HG03457 (cell line): ENCODE measurements at regions not wholly inside any gene's neighbourhood (a gene's known extent, or its start where the extent isn't known, plus 50 kb on each side); places are given as distances from the start of the nearest gene placed in this dataset.
"Not testable (repeated sequence)": the region's sequence is repeated elsewhere in the genome, so short reads cannot be mapped to it uniquely, and the experiment has no call there.

Experiments
- ATAC-seq: cut with Tn5 transposase; IDR thresholded peaks from one replicate; pipeline ENCODE4 v1.9.1; 2021; ENCODE audit warnings: moderate number of reproducible peaks; ENCODE audit not compliant: unreplicated experiment

DNA sequence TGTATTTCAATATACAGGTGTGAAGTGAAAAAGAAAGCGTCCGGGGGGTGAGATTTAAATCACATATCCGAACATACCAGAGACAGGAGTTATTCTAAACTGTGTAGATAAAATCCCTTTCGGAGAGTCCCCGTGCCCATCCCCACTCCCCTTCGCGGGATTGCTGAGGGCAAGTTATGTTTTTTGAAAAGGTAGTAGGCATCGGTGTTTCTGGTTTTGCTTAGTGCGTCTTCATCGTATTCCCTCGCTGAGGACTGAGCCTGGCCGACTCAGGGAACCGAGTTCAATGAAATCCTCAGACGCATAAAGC is 583.4 kb downstream of the ZEB2 start:
- ATAC-seq: no peak

DNA sequence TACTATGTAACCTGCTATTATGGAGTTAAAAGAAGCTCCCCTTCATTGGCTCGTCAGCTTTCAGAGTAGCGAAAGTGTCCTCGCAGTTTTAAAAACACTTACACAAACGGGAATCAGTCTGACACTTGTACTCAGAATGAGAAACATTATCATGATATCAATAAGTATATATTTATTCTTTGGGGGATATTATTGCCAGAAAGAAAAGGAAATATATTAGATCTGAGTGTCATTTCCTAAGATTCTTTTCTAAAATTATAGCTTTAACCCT is 584.5 kb downstream of the ZEB2 start:
- ATAC-seq: no peak

GRCh38 chr2:143934626-143935481 is 585.1 kb downstream of the ZEB2 start:
- peak; percentile 55 for ATAC-seq

GRCh38 chr2:143933946-143934569 is 585.9 kb downstream of the ZEB2 start:
- no peak for ATAC-seq

DNA sequence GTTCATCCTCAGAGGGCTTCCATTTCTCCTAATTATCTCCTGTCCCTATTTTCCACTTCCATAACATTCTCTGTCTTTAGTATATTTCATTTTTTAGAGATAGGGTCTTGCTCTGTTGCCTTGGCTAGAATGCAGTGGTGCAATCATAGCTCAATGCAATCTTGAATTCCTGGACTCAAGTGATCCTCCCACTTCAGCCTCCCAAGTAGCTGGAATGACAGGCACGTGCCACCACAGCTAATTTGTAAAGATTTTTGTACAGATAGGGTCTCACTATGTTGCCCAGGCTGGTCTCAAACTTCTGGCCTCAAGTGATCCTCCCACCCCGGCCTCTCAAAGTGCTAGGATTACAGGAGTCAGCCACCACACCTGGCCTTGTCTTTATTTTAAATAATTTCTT is 589.0 kb downstream of the ZEB2 start:
- ATAC-seq: no peak

DNA sequence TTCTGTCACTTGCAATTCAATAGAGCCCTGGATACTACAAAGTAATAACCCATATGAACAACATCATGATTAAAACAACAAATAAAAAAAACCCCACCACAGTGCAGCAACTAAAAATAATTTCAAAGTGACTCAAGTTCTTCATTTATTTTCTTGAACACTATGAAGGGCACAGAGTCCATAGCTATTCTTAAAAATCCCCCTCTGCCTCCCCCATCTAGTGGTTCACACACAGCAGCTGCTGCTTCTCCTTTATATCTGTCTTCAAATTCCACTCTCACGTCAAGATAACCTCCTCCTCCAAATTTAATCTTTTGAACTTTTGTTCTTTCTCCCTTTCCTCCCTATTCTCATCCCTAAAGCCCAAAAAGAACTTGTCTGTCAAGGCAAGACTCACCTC is 591.3 kb downstream of the ZEB2 start:
- no peak for ATAC-seq

GRCh38 chr2:143928184-143928583 is 591.7 kb downstream of the ZEB2 start:
- ATAC-seq: no peak

- ATAC-seq: no peak
These were observed 593.2 kb downstream of the ZEB2 start for GRCh38 chr2:143926736-143927135.

DNA sequence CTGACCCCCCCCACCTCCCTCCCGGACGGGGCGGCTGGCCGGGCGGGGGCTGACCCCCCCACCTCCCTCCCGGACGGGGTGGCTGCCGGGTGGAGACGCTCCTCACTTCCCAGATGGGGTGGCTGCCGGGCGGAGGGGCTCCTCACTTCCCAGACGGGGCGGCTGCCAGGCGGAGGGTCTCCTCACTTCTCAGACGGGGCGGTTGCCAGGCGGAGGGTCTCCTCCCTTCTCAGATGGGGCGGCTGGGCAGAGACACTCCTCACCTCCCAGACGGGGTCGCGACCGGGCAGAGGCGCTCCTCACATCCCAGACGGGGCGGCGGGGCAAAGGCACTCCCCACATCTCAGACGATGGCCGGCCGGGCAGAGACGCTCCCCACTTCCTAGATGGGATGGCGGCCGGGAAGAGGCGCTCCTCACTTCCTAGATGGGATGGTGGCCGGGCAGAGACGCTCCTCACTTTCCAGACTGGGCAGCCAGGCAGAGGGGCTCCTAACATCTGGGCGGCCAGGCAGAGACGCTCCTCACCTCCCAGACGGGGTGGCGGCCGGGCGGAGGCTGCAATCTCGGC is 597.6 kb downstream of the ZEB2 start:
- ATAC-seq: not testable (repeated sequence)

DNA sequence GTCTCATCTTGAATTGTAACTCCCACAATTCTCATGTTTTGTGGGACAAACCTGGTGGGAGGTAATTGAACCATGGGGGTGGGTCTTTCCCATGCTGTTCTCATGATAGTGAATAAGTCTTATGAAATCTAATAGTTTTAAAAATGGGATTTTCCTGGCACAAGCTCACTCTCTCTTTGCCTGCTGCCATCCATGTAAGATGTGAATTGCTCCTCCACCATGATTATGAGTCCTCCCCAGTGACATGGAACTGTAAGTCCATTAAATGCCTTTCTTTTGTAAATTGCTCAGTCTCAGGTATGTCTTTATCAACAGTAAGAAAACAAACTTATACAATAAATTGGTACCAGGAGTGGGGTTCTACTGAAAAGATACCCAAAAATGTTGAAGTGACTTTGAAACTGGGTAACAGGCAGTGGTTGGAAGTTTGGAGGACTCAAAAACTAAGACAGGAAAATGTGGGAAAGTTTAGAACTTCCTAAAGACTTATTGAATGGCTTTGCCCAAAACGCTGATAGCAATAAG is 601.4 kb downstream of the ZEB2 start:
- ATAC-seq: no peak

DNA sequence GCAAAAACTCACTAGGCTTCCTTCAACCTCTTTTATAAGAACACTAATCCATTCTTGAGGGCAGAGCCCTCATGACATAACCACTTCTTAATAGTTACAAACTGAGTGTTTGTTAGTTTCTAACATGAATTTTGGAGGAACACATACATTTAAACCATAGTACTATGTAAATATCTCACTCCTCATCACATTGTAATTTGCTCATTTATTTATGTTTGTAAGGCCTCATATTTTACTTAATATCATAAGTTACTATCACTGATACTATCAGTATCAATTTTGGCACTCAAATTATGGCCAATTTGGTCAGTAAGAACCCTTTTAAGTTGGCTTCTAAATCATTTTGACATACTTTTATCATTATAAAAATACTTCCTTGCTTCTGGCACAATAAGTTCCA is 603.1 kb downstream of the ZEB2 start:
- no peak for ATAC-seq

- ATAC-seq: no peak
These were observed 610.2 kb downstream of the ZEB2 start for GRCh38 chr2:143909577-143910353.

- ATAC-seq: no peak
These were observed 611.1 kb downstream of the ZEB2 start for GRCh38 chr2:143908843-143909242.

- ATAC-seq: no peak
These were observed 612.1 kb downstream of the ZEB2 start for GRCh38 chr2:143907801-143908200.

DNA sequence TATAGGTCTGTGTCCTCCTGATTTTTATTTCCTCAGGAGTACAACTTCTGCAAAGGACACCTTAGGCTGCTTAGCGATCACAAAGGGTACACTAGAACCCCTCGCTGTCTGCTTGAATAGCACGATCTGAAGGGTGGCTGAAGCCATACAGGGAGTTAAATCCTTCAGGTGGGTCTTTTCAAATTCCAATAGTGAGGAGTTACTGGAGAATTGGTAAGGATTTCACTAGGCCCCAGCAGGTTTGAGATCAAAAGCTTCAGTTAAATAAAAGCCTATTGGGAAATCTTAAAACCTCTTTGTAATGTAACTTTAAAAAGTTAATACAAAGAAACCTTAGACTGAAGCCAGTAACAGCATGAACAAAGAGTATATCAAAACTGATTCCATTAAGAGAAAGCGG is 613.1 kb downstream of the ZEB2 start:
- ATAC-seq: no peak

DNA sequence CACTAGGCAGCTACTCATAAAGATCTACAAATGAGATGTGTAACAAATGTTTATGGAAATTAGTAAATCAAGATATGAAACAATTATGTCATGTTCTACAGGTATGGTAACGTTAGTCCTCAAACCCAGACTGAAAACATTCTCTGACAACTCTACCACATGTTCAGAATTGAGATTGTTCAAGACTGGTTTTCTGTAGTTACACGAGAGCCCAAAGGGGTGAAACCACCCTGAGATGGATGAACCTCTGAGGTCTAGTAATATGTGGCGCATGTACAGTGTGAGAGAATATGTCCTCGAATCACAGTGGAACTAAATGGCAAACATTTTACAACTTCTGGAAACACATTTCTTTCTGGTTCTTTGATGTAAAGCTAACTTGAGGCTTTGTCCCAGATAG is 614.3 kb downstream of the ZEB2 start:
- no peak for ATAC-seq

DNA sequence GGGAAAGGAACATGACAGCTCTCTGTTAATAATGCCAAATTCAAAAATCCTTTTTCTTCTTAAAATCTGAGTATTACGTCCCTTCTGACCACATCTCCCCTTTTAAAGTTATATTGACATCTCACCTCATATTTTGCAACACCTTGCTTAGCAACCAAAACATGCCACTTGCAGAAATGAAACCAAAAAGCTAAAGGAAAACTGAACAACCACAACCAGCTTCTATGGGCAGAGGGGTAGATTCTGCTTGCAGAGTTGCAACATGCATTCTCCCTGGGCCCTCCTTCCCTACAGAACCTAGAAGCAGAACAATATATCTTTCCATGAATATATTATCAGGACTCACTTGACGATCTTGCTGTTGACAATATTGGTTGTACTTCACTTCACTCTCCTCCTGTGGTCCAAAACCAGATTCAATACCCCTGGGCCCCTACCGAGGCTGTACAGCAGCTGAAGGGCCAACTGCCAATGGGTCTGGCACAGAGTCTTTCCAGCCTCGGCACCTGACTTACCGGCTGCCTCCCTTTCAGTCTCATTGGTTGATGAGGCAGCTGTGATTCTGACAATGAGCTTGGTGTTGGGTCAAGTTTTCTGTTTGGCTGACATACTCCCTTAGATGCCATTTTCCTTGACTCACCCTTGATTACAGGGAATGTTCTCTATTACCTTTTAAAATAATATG is 616.6 kb downstream of the ZEB2 start:
- no peak for ATAC-seq

DNA sequence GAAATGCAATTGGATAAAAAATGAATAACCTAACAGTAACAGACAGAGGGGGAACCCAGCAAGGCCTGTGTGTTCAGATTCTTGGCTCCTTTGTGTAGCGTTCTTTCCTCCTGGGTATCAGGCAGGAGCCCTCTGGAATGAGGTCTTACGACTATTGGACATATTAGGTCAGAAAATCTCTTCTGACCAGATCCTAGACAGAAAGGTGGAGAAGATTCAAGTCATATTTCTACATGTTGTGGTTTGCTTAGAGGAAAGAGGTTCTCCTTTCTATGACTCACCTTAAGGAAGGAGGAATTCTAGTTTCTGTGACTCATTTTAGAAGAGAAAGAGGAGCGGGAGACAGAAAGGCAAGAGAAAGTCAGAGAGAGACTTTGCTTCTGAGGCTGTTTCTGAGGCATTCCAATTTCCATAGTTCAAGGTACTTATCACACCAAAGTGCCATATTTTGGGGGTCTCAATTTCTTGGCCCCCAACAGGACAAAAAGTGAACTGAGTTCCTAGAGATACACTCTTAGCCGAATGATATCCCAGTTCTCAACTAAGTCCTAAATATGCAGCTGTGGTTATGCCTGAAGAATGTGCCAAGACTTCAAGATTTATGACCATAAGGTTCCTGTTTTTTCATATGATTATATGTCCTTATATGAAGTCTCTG is 618.6 kb downstream of the ZEB2 start:
- peak; percentile 88 for ATAC-seq

DNA sequence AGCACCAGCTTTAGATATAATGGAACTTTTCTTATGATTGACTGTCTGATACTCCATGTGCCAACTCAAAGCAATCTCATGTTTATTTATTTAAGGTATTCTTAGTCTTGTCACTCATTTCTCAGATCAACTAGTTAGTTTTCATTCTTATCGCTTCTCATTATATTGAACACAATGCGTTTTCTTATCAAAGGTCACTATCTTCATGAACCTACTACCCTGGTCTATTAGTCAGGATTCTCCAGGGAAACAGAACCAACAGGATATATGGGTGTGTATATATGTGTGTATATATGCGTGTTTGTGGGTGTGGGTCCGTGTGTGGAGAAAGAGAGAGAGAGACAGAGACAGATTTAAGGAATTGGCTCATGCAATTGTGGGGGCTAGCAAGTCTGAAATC is 619.9 kb downstream of the ZEB2 start:
- no peak for ATAC-seq

DNA sequence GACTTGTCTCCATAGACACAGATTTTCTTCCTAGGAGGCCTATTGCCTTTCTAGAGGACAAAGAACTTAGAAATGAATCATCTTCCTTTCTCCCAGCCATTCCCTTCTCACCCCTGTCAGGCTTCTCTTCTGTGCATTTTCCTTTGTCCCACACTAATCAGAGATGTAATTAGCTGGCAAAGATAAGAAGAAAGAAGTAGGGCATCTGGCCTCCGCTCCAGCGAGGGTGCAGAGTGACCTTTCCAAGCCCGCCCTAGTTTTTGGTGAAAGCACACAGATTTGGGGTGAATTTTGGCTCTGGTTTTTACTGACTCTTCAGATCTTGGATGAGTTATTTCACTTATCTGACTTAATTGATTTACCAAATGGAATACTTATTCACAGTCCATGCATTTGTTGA is 626.5 kb downstream of the ZEB2 start:
- ATAC-seq: no peak

- ATAC-seq: no peak
These were observed 628.0 kb downstream of the ZEB2 start for GRCh38 chr2:143891879-143892308.
